ENCODE measurements at regions not wholly inside any gene's neighbourhood (a gene's known extent, or its start where the extent isn't known, plus 50 kb on each side); places are given as distances from the start of the nearest gene placed in this dataset.

- TF ChIP-seq CTCF (IDR thresholded peaks at IDR 0.05; ENCODE audit: insufficient read depth, low read depth, low read length, missing control alignments), result no peak
- H3K4me3 ChIP-seq (ENCODE audit: low read length), result no peak overlapping the region
- no peak for DNase-seq (ENCODE audit: low read depth)
Observed at GRCh38 chr18:42196651-42197050, 241.6 kb downstream of the PIK3C3 start.

GRCh38 chr18:42201137-42201536 lies 246.1 kb downstream of the PIK3C3 start:
- no peak for TF ChIP-seq CTCF (IDR thresholded peaks at IDR 0.05; ENCODE audit: insufficient read depth, low read depth, low read length, missing control alignments)
- no peak overlapping the region for H3K4me3 ChIP-seq (ENCODE audit: low read length)
- DNase-seq (ENCODE audit: low read depth), result no peak

- H3K4me3 ChIP-seq (ENCODE audit: low read length), result no peak overlapping the region
- no peak for DNase-seq (ENCODE audit: low read depth)
- TF ChIP-seq CTCF (IDR thresholded peaks at IDR 0.05; ENCODE audit: insufficient read depth, low read depth, low read length, missing control alignments), result no peak
Observed at GRCh38 chr18:42211201-42211600, 256.2 kb downstream of the PIK3C3 start.

GRCh38 chr18:42222557-42222956 lies 267.5 kb downstream of the PIK3C3 start:
- no peak for DNase-seq (ENCODE audit: low read depth)
- TF ChIP-seq CTCF (IDR thresholded peaks at IDR 0.05; ENCODE audit: insufficient read depth, low read depth, low read length, missing control alignments), result no peak
- no peak overlapping the region for H3K4me3 ChIP-seq (ENCODE audit: low read length)

GRCh38 chr18:42228581-42228980 lies 273.5 kb downstream of the PIK3C3 start:
- no peak for TF ChIP-seq CTCF (IDR thresholded peaks at IDR 0.05; ENCODE audit: insufficient read depth, low read depth, low read length, missing control alignments)
- DNase-seq (ENCODE audit: low read depth), result no peak
- no peak overlapping the region for H3K4me3 ChIP-seq (ENCODE audit: low read length)

GRCh38 chr18:42229211-42230210 lies 274.5 kb downstream of the PIK3C3 start:
- DNase-seq (ENCODE audit: low read depth), result no peak
- no peak overlapping the region for H3K4me3 ChIP-seq (ENCODE audit: low read length)
- no peak for TF ChIP-seq CTCF (IDR thresholded peaks at IDR 0.05; ENCODE audit: insufficient read depth, low read depth, low read length, missing control alignments)
